Lung (tissue), 11 donors: ENCODE measurements at regions not wholly inside any gene's neighbourhood (a gene's known extent, or its start where the extent isn't known, plus 50 kb on each side); places are given as distances from the start of the nearest gene placed in this dataset.

Source experiments
- ATAC-seq: fragments of 200-7000 bp; cut with Tn5 transposase; one replicate; pipeline ENCODE4 v1.9.1; 2020; ENCODE audit warnings: moderate number of reproducible peaks; ENCODE audit not compliant: insufficient read depth, low FRiP score
- DNase-seq, 3 donors: peaks; one replicate each; pipeline ENCODE4 v3.0.0-alpha.2; 2013 to 2017
- H3K27ac ChIP-seq, 2 donors: one replicate each; pipeline ENCODE4 v1.5.1; 2013; ENCODE audit warnings: mild to moderate bottlenecking in 2 of 2, moderate library complexity in 2 of 2, control low read depth in 1 of 2, inconsistent platforms in 1 of 2, low read depth in 1 of 2, low read length in 1 of 2
- H3K27me3 ChIP-seq, 3 donors: one replicate each; pipeline ENCODE4 v1.5.1; 2013; ENCODE audit warnings: low read length in 2 of 3; ENCODE audit not compliant: control insufficient read depth in 3 of 3, insufficient read depth in 3 of 3
- H3K36me3 ChIP-seq, 4 donors: one replicate each; pipeline ENCODE4 v1.5.1; 2013; ENCODE audit warnings: low read length in 4 of 4, mild to moderate bottlenecking in 1 of 4, moderate library complexity in 1 of 4; ENCODE audit not compliant: control insufficient read depth in 4 of 4, insufficient read depth in 4 of 4
- H3K4me1 ChIP-seq, 5 donors: one replicate each; pipeline ENCODE4 v1.5.1; 2013; ENCODE audit warnings: low read length in 5 of 5, mild to moderate bottlenecking in 2 of 5, moderate library complexity in 1 of 5; ENCODE audit not compliant: control insufficient read depth in 5 of 5, insufficient read depth in 5 of 5
- H3K4me3 ChIP-seq: one replicate; pipeline ENCODE4 v1.5.1; 2013; ENCODE audit warnings: mild to moderate bottlenecking, control low read depth, moderate library complexity
- H3K9ac ChIP-seq, 2 donors: one replicate each; pipeline ENCODE4 v1.5.1; 2013; ENCODE audit warnings: low read length in 2 of 2, control low read depth in 1 of 2; ENCODE audit not compliant: insufficient read depth in 1 of 2
- H3K9me3 ChIP-seq, 4 donors: one replicate each; pipeline ENCODE4 v1.5.1; 2013; ENCODE audit warnings: low read length in 3 of 4, mild to moderate bottlenecking in 1 of 4, moderate library complexity in 1 of 4; ENCODE audit not compliant: control insufficient read depth in 4 of 4, insufficient read depth in 3 of 4
- WGBS, 2 donors: extraction: QIAGEN DNeasy Blood & Tissue Kit; methylation state at CpG; one replicate each; pipeline ENCODE4 v1.1.7; 2013; 5-methylcytosine and 5-hydroxymethylcytosine counted together
- TF ChIP-seq, protein P1 (sequence below): IDR thresholded peaks from 2 replicates; pipeline ENCODE4 v1.5.1; 2012; ENCODE audit warnings: mild to moderate bottlenecking; ENCODE audit errors: control extremely low read depth, extremely low read depth
- donor health status: control.
- donor health status: control.
- donor health status: Bipolar disorder and iron deficiency.
- donor health status: healthy.
- donor health status: DM: yes; HTN: yes; CAD: no.

GRCh38 chr14:25945746-25946145 is 652.1 kb downstream of the NOVA1 start:
- TF ChIP-seq, protein P1, sequence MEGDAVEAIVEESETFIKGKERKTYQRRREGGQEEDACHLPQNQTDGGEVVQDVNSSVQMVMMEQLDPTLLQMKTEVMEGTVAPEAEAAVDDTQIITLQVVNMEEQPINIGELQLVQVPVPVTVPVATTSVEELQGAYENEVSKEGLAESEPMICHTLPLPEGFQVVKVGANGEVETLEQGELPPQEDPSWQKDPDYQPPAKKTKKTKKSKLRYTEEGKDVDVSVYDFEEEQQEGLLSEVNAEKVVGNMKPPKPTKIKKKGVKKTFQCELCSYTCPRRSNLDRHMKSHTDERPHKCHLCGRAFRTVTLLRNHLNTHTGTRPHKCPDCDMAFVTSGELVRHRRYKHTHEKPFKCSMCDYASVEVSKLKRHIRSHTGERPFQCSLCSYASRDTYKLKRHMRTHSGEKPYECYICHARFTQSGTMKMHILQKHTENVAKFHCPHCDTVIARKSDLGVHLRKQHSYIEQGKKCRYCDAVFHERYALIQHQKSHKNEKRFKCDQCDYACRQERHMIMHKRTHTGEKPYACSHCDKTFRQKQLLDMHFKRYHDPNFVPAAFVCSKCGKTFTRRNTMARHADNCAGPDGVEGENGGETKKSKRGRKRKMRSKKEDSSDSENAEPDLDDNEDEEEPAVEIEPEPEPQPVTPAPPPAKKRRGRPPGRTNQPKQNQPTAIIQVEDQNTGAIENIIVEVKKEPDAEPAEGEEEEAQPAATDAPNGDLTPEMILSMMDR: no peak
- DNase-seq (peak in 2 of 3 donors; percentile 21 to 56), ATAC-seq (no peak)
- Histone ChIP-seq H3K4me3 (no peak overlapping the region), H3K9ac (no peak overlapping the region), H3K36me3 (no peaks in the 10 kb centered on the region), H3K4me1 (peaks cover 0 to 3% (median 0%) of the 10 kb centered on the region in 5 donors), H3K27ac (no peak overlapping the region), H3K9me3 (no peaks in the 10 kb centered on the region), H3K27me3 (no peaks in the 10 kb centered on the region)
- 39 to 72% methylated on average over 1 of the region's 1 CpG for WGBS, 2 donors

GRCh38 chr14:25944020-25944419 is 653.8 kb downstream of the NOVA1 start:
- no peak overlapping the region for H3K4me3 ChIP-seq
- H3K27ac ChIP-seq: no peak overlapping the region
- no peak for DNase-seq
- H3K36me3 ChIP-seq: no peaks in the 10 kb centered on the region
- WGBS, 2 donors: 76 to 80% methylated on average over 4 of the region's 4 CpGs
- no peak overlapping the region for H3K9ac ChIP-seq
- TF ChIP-seq, protein P1: no peak
- no peaks in the 10 kb centered on the region for H3K9me3 ChIP-seq
- no peaks in the 10 kb centered on the region for H3K27me3 ChIP-seq
- H3K4me1 ChIP-seq: peaks cover 0 to 3% (median 0%) of the 10 kb centered on the region in 5 donors
- ATAC-seq: no peak

GRCh38 chr14:25943329-25943728 is 654.5 kb downstream of the NOVA1 start:
- Histone ChIP-seq H3K27ac (no peak overlapping the region), H3K9me3 (no peaks in the 10 kb centered on the region), H3K4me1 (peaks cover 0 to 3% (median 0%) of the 10 kb centered on the region in 5 donors), H3K27me3 (no peaks in the 10 kb centered on the region), H3K36me3 (no peaks in the 10 kb centered on the region), H3K4me3 (no peak overlapping the region), H3K9ac (no peak overlapping the region)
- ATAC-seq: no peak
- 88 to 94% methylated on average over 1 of the region's 1 CpG for WGBS, 2 donors
- TF ChIP-seq, protein P1: no peak
- DNase-seq: no peak

DNA sequence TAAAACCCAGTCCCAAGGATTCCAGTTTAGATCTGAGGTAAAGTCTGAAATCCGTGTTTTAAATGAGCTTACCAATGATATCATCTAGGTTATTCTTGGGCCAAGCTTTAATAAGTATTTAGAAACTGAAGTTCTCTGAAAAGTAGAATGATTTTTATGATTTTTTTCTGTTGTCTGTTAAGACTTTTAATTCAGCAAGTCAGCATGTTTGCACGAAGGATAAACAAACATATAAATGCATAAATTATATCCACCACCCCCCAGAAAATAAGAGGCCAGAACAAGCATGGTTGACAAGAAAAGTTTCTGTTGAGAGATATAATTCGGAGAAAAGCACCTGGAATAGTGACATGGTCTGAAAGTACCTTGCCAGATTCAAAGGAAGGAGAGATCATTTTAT is 655.7 kb downstream of the NOVA1 start:
- 75 to 81% methylated on average over 3 of the region's 3 CpGs for WGBS, 2 donors
- Histone ChIP-seq H3K4me3 (no peak overlapping the region), H3K4me1 (peaks cover 0 to 3% (median 0%) of the 10 kb centered on the region in 5 donors), H3K27ac (no peak overlapping the region), H3K9me3 (no peaks in the 10 kb centered on the region), H3K9ac (no peak overlapping the region), H3K27me3 (no peaks in the 10 kb centered on the region), H3K36me3 (no peaks in the 10 kb centered on the region)
- TF ChIP-seq, protein P1: no peak
- no peak for DNase-seq
- no peak for ATAC-seq
